Skeletal muscle tissue (tissue), 3 donors: ENCODE measurements at regions not wholly inside any gene's neighbourhood (a gene's known extent, or its start where the extent isn't known, plus 50 kb on each side); places are given as distances from the start of the nearest gene placed in this dataset.
A peak's percentile ranks its signal among the peaks of the same experiment; 100 is the strongest.

ENCODE experiments used
- H3K27ac ChIP-seq: one replicate; pipeline ENCODE4 v1.7.0; 2013; ENCODE audit warnings: mild to moderate bottlenecking, low read depth, low read length, inconsistent platforms
- H3K27me3 ChIP-seq, 3 donors: one replicate each; pipeline ENCODE4 v1.7.0; 2013; ENCODE audit warnings: low read length in 3 of 3; ENCODE audit not compliant: control insufficient read depth in 3 of 3, insufficient read depth in 3 of 3
- H3K36me3 ChIP-seq, 3 donors: one replicate each; pipeline ENCODE4 v1.7.0; 2013; ENCODE audit warnings: low read length in 3 of 3; ENCODE audit not compliant: control insufficient read depth in 3 of 3, insufficient read depth in 3 of 3
- H3K4me1 ChIP-seq, 3 donors: one replicate each; pipeline ENCODE4 v1.7.0; 2013; ENCODE audit warnings: low read length in 3 of 3, mild to moderate bottlenecking in 3 of 3; ENCODE audit not compliant: control insufficient read depth in 3 of 3, insufficient read depth in 3 of 3
- H3K4me3 ChIP-seq, 3 donors: one replicate each; pipeline ENCODE4 v1.7.0; 2013; ENCODE audit warnings: low read length in 3 of 3
- H3K9ac ChIP-seq, 3 donors: one replicate each; pipeline ENCODE4 v1.7.0; 2013; ENCODE audit warnings: low read length in 3 of 3, mild to moderate bottlenecking in 3 of 3, moderate library complexity in 2 of 3, low read depth in 1 of 3
- H3K9me3 ChIP-seq, 3 donors: one replicate each; pipeline ENCODE4 v1.7.0; 2013; ENCODE audit warnings: low read length in 3 of 3; ENCODE audit not compliant: control insufficient read depth in 3 of 3
- donor health status: Osteomylitis.

DNA sequence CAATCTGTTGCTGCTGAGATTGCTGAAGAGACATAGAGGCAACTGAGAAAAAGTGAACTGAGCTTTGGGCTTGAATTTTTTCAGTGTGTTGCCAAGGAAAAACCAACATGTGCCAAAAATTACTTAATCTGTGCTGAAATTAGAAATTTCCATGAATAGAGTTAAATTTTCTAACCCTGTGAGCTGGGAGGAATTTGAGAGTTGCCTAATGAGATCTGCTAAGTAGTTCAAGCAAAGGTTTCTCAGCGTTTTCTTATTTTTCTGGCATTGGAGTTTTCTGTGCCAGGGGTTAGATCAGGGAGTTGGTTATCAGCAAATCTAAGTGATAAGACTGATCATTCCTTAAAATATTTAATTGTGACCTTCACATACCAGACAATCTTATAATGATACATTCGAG lies 457.5 kb upstream of the GNPDA2 start:
- no peaks in the 10 kb centered on the region for H3K36me3 ChIP-seq
- no peak overlapping the region for H3K9ac ChIP-seq

DNA sequence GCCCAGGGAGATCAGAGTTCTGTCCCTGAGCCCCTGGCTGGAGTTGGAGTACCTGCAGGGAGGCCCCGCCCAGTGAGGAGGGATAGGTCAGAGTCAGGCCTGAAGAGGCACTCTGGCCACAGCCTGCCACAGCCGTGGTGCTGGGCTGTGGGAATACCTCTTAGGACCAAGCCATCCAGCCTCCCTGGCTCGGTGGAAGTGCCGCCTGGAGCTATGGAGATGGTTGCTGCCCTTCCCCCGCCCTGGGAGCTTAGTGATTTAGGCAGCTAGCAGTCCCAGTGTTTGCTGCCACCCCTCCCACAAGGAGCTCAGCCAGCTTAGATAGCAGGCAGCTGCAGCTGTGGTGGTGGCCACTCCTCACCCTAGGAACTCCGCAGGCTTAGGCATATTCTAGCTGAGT lies 446.3 kb upstream of the GNPDA2 start:
- no peak overlapping the region for H3K27ac ChIP-seq
- no peaks in the 10 kb centered on the region for H3K9me3 ChIP-seq
- H3K36me3 ChIP-seq, result no peaks in the 10 kb centered on the region
- H3K27me3 ChIP-seq, result no peaks in the 10 kb centered on the region
- no peak overlapping the region for H3K4me3 ChIP-seq
- no peaks in the 10 kb centered on the region for H3K4me1 ChIP-seq
- no peak overlapping the region for H3K9ac ChIP-seq

More for the DNA sequence above, 457.5 kb upstream of the GNPDA2 start:
- no peak overlapping the region for H3K4me3 ChIP-seq
- H3K4me1 ChIP-seq, result no peaks in the 10 kb centered on the region
- no peak overlapping the region for H3K27ac ChIP-seq
- H3K9me3 ChIP-seq, result no peaks in the 10 kb centered on the region
- no peaks in the 10 kb centered on the region for H3K27me3 ChIP-seq

DNA sequence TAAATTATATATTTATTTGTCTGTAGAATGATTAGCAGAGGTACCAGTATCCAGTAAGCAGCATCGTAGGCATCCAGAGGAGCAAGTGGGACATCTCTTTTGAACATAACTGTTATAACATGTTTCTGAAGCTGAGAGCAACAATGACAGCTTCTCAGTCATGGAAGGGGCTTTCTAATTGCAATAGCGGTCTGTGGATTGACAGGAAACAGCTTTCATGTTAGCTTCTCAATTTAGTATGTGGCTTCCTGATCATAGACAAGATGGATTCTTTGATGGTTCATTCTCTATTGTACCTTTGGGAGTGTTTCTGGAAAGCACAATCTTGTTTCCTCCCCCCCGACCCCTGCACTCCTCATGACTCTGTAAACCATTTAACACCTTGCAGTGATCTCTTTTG lies 434.6 kb upstream of the GNPDA2 start:
- H3K9me3 ChIP-seq, result no peaks in the 10 kb centered on the region
- H3K9ac ChIP-seq, result no peak overlapping the region
- no peak overlapping the region for H3K27ac ChIP-seq
- no peak overlapping the region for H3K4me3 ChIP-seq
- H3K27me3 ChIP-seq, result no peaks in the 10 kb centered on the region
- H3K36me3 ChIP-seq, result no peaks in the 10 kb centered on the region
- H3K4me1 ChIP-seq, result no peaks in the 10 kb centered on the region

DNA sequence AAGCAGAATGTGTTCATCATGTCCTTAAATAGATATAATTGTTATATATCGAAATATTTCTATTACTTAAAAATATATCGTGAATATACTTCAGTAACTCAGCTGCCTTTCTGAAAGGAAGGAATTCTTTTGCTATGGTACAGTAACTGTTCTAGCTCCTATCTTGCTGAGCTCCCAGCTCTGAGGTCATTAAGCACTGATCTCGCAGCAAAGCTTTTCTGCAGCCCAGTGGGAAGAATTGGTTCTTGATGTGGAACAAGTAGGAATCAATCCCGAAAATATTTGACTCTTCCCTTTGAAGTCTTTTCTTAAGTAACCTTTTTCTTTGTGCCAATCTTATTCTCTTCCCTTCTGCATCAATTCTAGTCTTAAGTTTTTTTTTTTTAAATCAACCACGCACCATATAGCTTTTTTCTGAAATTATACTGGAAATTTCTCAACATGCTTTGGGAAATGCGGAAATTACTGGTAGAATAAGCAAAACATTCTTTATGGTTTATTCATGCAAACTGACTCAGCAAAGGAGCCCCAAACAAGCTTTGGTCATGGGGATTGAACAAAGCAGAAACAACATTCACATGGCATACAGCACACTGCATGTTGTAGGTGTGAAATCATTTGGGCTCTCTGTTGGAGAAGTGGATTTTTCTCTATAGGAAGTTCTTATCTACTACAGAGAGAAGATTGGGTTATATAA lies 428.9 kb upstream of the GNPDA2 start:
- Histone ChIP-seq H3K36me3 (no peaks in the 10 kb centered on the region), H3K9me3 (no peaks in the 10 kb centered on the region), H3K4me1 (no peaks in the 10 kb centered on the region), H3K27me3 (no peaks in the 10 kb centered on the region), H3K27ac (no peak overlapping the region), H3K4me3 (no peak overlapping the region), H3K9ac (no peak overlapping the region)

DNA sequence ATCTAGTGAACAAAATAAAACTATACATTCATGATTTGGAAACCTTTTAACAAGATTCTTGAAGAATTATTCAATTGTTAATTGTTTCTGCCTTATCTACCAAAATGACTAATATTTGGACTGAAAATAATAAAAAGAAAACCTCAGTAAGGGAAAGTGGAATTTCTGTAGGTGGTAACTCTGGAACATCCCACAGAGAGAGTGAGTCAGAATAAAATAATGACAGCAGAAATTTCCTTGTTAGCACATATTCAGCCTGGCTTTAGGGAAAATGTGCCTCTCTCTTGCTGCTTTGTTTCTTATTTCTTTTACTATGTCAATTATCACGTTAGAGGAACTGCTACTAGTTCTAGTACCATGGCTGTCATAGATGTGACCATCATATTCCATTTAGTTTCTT lies 421.5 kb upstream of the GNPDA2 start:
- no peak overlapping the region for H3K4me3 ChIP-seq
- no peak overlapping the region for H3K9ac ChIP-seq
- no peaks in the 10 kb centered on the region for H3K36me3 ChIP-seq
- no peaks in the 10 kb centered on the region for H3K9me3 ChIP-seq
- H3K4me1 ChIP-seq, result no peaks in the 10 kb centered on the region
- no peak overlapping the region for H3K27ac ChIP-seq
- H3K27me3 ChIP-seq, result no peaks in the 10 kb centered on the region

DNA sequence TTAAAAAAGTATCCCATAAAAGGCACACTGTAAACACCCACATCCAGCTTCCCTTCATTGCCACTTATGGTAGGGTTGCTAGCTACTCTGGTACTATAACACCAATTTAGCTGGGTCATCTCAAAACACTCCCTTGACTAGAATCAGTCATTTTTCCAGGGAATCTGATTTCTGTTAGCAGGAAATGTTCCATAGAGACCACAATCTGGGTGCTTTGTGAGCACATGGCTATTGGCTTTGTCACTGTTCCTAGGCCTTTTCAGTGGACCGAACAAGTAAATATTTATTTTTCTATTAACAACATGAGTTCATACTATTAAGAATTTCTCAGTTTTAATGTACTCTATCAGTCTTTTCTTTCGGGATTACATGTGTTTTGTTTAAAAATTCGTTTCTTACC lies 404.7 kb upstream of the GNPDA2 start:
- Histone ChIP-seq H3K27ac (no peak overlapping the region), H3K4me3 (no peak overlapping the region), H3K27me3 (no peaks in the 10 kb centered on the region), H3K36me3 (no peaks in the 10 kb centered on the region), H3K9me3 (no peaks in the 10 kb centered on the region), H3K4me1 (no peaks in the 10 kb centered on the region), H3K9ac (no peak overlapping the region)

DNA sequence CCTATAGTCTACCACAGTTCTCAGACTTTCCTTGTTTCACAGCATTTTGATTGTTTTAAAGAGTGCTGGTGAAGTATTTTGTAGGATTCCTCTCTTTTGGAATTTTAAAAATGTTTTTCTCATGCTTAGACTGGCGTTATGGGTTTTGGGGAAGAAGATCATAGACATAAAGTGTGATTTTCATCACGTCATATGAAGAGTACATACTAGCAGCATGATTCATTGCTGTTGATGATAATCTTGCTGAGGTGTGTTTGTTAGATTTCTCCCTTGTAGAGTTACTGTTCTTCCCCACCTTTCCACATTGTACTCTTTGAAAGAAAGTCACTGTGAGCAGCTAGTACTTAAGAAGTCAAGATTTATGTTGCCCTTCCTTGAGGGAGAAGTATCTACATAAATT lies 396.1 kb upstream of the GNPDA2 start:
- Histone ChIP-seq H3K27me3 (no peaks in the 10 kb centered on the region), H3K4me1 (no peaks in the 10 kb centered on the region), H3K36me3 (no peaks in the 10 kb centered on the region), H3K9me3 (no peaks in the 10 kb centered on the region), H3K9ac (no peak overlapping the region), H3K4me3 (no peak overlapping the region), H3K27ac (no peak overlapping the region)

DNA sequence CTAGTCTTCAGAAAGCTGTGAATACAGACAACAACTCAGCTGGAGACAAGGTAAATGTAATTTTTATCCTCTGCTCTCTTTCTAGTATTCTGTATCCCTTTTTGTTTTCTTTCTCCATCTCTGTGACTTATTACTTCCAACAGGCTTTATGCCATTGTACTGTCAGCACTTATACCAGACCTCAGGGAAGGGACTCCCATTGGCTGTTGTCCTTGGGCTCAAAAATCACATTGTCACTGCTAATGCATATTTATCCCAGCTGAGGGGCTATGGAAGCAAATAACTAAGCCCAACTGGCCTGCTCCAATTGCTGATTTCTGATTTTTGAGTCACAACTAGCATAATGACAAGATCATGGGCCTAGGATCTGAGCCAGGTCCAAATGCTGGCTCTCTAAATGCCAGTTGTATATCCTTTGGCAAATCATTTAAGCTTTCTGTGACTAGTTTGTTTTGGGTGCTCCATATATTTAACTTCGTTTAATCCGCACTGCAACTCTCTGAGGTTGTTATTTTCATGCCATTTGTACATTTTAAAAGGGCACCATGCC lies 395.1 kb upstream of the GNPDA2 start:
- Histone ChIP-seq H3K4me3 (no peak overlapping the region), H3K9me3 (no peaks in the 10 kb centered on the region), H3K27ac (no peak overlapping the region), H3K4me1 (no peaks in the 10 kb centered on the region), H3K9ac (no peak overlapping the region), H3K27me3 (no peaks in the 10 kb centered on the region), H3K36me3 (no peaks in the 10 kb centered on the region)

DNA sequence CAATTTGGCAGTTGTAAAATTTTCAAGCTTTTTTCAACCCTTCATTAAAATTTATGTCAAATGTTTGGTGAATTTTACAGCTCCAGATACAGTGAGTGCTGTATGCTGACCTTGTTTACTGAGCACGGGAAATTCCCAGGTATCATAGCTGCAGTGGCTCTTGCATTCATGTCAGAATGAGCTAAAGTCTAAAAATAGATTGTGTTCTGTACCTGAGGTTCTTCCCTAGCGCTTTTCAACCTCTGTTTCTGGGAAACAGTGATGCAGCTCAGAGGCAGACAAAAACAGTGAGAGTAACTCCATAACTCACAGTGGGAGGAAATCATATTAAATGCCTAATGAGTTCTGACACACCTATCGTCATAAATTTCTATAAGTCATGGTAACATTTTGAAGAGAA lies 393.8 kb upstream of the GNPDA2 start:
- Histone ChIP-seq H3K4me3 (no peak overlapping the region), H3K27ac (peak overlapping the region; percentile 25)

DNA sequence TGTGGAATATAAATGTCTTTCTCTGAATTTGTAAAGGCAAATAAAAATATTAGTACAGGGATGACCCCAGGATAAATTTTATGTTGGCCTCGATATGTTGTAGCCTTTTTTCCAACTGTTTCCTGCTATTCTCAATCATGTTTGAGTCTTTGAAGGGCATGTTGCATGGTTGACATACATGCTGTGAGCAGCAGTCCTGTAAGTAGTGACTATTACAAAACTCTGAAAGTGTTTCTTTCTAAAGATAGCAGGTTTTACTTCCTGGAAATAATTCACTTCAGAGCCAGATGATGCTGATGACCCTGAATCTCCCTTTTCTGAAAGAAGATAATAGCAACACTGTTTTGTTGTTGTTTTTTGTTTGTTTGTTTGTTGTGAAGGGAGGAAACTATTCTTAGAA lies 393.0 kb upstream of the GNPDA2 start:
- Histone ChIP-seq H3K27me3 (no peaks in the 10 kb centered on the region), H3K36me3 (no peaks in the 10 kb centered on the region), H3K27ac (no peak overlapping the region), H3K9me3 (no peaks in the 10 kb centered on the region), H3K9ac (no peak overlapping the region), H3K4me3 (no peak overlapping the region), H3K4me1 (no peaks in the 10 kb centered on the region)

More for the DNA sequence above, 393.8 kb upstream of the GNPDA2 start:
- H3K9me3 ChIP-seq, result no peaks in the 10 kb centered on the region
- no peaks in the 10 kb centered on the region for H3K36me3 ChIP-seq
- H3K9ac ChIP-seq, result no peak overlapping the region
- H3K27me3 ChIP-seq, result no peaks in the 10 kb centered on the region
- no peaks in the 10 kb centered on the region for H3K4me1 ChIP-seq
